Occipital lobe (tissue), 1 donor: ENCODE measurements at regions not wholly inside any gene's neighbourhood (a gene's known extent, or its start where the extent isn't known, plus 50 kb on each side); places are given as distances from the start of the nearest gene placed in this dataset.

Source experiments
- DNase-seq: peaks from one replicate; lab custom pipeline; 2025; lab: John Stamatoyannopoulos, UW

DNA sequence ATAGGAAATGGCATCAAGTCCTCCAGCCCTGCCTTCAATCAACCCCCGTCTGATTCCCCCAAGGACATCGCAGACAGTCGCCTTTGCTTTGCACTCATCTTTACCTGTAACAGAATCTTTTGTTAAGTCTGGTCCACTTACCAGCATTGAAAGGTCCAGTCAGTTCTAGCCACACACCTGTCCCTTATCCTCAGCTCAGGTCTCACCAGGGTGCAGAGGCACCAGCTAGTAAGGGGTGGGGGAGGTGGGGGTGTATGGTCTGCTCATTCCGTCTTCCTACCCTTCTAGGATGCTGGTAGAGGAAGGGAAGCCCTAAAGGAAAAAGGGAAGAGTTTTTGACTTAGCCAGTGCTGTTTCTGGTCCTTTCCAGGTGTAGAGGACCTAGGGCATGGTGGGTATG lies 427.7 kb downstream of the MATN1 start:
- DNase-seq = no peak

DNA sequence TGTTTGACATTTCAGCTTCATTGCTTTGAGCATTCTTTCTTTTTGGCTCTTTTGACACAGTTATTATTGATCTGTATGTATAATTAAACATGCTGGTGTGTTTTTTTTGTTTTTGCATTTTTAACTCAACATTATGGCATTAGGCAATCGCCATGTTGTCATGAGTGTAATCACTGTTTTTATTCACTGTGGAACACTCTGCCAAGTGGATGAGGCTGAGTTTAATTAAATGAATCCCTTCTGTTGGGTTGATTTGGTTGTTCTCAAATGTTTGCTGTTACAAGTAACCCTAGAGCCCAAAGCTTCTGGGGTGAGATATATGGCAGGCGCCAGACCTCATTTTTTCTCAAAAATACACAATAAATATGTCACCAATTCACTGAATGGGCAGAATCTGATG lies 428.1 kb downstream of the MATN1 start:
- no peak for DNase-seq

DNA sequence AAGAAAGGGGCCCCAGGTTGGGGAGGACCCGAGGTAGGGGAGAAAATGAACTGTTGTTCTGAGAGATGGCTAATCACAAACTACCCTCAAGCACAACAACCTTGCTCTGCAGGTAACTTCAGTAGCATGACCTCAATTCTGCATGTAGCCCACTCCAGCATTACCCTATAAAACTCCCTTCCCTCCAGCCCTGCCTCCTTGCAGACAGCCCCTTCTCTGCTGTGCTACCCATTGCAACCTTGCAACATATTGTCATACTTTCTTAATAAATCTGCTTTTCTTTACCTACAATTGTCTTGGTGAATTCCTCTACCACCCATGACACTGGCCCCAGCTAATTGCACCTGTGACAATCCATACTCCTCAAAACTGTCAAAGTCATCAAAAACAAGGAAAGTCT lies 428.9 kb downstream of the MATN1 start:
- DNase-seq = no peak

DNA sequence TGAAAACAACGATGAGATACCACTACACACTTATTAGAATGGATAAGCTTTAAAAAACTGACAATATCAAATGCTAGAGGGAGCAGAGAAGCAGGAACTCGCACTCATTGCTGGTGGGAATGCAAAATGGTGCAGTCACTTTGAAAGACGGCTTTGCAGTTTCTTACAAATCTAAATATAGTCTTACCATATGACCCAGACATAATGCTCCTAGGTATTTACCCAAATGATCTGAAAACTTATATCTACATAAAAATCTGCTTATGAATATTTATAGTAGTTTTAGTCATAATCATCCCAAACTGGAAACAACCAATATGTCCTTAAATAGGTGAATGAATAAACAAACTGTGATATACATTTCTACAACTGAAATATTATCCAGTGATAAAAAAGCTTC lies 430.9 kb downstream of the MATN1 start:
- DNase-seq = no peak

DNA sequence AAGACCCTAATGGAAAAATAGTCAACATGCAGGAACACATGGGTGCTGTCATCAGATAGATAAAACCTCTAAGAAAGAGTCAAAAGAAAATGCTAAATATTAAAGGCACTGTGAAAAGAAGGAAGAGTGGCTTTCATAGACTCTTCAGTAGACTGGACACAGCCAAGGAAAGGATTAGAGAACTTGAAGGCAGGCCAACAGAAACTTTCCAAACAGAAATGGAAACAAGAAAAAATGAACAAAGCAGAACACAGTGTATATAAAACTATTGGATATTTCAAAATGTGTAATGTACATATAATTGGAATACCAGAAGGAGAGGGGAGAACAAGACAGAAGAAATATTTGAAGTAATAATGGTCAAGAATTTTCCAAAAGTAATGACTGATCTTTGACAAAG lies 431.9 kb downstream of the MATN1 start:
- DNase-seq = no peak

DNA sequence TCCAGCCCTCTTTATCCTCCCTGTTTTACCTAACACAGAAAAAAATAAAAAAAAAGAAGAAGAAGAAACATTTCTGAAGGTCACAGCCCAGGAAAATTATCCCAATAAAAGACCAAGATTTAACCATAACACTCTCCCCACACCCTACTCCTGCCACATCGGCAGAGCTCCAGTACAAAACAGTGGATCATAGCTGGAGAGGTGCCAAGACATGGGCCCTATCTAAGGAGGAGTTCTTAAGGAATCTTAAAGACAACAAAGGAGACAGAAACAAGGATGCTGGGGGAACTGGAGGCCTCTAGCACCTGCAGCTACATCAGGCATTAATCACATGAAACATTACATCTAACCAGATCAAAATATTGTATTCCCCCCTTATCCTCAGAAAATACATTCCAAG lies 432.8 kb downstream of the MATN1 start:
- DNase-seq = no peak

DNA sequence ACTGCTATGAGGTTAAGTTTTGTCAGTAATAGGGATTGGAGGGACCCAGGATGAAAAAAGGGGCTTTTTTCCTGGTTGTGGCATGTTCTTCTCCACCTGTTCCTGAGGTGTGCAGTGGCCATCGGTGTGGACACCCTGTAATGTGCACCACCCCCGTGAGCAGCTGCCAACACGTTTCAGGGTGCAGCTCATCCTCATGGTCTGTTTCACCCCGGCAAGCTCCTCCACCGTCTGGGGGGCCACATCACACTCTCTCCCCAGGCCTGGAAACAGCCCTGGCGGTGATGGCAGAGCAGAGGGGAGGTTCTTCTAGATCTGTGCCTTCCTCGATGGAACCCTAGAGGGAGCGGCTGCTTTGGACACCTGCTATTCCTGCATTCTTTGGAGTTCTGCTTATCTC lies 435.4 kb downstream of the MATN1 start:
- DNase-seq = no peak

DNA sequence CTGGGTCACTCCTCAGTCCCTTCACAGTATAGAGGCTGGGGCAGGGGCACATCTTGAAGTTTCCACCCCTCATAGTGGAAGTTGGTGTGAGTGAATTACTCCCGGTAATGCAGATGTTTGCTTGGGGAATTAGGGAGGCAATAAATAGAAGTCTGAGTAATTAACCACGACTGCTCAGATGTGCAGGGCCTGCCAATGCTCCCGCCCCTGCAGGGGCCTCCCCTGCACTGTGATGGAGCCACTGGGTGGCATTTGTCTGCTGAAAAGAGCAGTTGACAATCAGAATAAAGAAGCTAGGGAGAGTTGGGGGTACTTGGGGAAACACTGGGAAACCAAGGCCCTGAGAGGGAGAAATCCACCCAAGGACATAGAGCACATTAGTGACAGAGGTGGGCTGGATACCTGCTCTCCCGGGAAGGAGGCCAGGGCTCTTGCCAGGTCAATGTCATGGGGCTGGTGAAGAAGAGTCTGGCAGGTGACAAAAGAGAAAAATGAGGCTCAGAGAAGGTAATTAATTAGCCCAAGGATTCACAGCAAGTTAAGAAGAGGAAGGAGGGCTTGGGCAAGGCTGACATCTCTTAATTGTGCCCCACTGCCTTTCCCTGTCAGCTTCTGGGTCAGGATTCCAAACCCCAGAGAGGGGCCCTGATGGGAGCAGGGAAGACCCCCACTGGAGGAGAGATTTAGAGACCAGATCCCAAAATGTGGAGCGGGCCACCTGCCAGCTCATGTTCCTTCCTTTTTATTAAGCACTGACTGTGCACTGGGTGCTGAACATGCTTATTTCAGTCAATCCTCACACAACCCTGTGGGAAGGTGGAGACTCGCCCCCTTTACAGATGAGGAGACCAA lies 436.2 kb downstream of the MATN1 start:
- DNase-seq = no peak

DNA sequence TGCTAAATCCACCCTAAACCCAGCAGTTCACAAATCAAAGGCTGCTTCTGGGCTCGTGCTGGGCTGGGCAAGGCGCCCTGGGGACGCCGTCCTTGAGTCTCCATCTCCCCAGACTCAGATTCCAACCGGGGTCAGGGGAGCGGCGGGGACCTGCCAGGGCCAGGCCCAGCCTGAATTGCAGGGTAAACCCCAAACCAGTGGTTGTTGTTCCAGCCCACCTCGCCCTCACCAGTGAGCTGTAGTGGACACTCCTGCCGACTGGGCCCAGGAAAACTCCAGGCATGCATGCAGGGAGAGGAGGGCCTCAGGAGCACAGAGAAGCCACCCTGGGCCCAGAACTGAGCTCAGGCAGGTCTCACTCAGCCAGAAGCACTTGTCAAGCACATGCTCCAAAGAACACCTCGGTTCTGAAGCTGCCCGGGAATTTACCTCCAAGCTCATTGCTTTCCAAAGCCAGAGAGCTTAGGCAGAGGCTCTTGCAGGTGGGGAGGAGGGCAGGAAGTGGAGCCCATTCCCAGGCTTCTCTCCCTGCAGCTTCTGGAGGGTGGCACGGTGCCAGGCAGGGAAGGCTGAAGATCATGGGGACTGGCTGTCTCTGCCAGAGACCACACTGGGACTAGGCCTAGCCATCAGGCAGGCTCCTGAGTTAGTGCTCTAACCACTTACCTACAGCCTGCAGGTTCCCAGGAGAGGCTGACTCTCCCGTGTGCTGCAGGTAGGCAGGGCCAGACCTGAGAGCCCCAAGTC lies 437.0 kb downstream of the MATN1 start:
- DNase-seq = no peak

DNA sequence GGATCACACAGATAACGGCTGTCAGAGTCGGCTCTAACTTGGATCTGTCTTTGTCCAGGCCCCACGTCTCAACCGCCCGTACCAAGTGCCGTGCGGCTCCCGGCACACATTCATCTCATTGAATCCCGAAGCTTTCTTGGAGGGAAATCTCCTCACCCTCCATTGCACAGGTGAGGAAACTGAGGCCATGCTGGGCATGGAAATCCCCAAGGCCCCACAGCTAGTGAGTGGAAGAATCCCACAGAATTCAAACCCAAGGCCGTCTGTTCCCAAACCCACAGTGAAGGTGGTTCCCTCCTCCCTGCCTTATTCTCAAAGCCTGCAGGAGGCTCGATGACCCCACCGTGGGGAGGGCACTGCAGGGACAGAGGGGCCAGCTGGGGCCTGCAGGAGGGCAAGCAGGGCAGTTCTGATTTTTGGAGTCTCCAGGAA lies 437.9 kb downstream of the MATN1 start:
- no peak for DNase-seq

DNA sequence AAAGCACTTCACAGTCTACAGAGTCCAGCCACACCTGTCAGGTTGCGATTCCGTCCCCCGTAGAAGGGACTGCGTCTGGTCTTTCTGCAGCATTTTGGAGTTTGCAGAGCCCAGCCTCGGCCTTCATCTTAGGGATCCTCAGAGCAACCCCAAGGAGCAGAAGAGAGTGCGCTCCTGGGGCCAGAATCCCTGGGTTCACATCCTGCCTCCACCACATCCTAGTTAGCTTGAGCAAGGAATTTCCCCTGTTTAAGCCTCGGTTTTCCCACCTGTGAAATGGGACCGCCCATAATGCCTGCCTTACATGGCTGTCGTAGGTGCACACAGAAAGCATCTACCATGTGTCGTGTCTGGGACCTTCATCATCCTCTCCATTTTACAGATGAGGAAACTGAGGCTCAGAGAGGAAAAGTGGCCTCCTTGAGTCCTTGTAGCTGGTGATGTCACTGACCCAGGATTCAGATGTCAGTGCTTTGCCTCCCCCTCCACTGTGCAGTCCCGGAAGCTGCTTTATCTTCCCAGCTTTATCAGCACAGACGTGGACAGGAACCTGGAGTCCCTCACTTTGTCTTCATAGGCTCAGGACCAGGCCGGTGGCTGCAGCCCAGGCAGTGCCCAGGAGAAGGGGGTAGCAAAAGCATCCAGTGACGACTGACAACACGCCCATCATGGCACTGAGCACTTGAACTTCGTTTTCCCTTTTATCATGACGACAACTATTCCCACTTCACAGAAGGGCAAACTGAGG lies 438.5 kb downstream of the MATN1 start:
- no peak for DNase-seq

DNA sequence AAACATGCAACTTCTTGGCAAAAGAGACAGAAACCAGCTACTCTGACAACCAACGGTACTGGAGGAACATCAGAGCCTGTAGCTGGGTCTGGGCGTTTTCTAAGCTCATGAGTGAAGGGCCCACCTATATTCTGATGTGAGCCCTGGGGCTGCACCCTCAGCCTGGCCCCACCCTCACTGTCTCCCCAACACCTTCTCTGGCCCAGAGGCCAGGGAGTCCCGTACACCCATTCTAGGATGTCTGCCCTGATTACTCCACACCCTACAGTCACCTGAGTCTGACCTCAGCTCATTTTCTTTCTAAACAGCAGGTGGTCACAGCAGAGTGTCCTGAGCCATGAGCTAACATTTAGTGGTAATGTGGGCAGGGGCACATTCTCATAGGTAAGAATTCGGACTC lies 439.2 kb downstream of the MATN1 start:
- no peak for DNase-seq

DNA sequence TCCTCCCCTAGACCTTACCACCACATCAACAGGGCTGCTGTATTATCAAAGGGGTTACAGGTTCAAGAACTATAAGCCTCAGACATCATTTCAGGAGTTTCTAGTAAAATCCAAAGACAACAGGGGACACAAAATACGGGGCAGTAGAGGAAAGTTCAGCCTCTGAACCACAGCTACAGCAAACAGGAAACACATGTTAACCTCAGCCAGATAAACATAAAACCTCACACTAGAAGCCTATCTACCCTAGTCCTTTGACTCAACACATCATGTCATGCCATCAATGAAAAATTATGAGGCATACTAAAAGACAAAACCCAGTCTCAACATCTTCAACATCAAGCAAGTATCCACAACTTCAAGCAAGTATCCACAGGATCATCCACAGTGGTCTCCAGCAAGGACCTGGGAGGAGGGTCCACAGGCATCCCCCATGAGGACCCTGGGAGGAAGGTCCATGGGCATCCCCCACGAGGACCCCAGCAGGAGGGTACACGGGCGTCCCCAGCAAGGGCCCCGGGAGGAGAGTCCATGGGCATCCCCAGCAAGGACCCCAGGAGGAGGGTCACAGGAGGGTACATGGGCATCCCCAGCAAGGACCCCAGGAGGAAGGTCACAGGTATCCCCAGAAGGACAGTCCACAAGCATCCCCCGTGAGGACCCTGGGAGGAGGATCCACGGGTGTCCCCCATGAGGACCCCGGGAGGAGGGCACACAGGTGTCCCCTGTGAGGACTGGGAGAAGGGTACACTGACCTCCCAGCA lies 440.0 kb downstream of the MATN1 start:
- DNase-seq = no peak

DNA sequence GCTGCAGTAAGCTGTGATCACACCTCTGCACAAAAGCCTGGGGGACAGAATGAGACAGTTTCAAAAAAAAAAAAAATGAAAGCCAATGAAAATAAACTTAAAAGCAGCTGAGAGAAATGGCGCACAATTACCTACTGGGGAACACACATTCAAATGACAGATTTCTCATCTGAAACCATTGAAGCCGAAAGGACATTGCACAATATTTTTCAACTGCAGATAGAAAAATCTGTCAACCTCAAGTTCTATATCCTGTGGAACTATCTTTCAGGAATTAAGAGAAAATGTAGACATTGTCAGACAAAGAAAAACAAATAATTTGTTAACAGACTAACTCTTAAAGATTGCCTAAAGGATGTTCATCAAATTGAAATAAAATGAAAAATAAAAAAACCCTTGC lies 442.8 kb downstream of the MATN1 start:
- no peak for DNase-seq

DNA sequence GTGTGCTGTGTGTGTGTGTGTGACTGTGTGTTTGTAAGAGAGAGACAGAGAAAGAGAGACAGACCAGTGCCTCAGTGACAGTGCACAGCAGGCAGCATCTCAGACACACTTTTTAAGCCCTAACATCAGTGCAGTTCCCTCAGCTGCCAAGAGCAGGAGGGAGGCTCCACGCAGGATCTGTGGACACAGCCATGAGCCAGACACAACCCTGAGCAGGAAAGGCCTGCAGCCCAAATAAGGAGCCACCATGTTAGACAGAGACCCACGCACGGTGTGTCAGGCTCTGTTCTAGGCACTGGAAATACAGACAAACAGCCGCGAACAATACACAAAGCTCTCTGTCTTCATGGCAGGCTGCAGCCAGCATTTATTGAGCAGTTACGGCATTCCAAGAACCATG lies 445.5 kb downstream of the MATN1 start:
- no peak for DNase-seq

DNA sequence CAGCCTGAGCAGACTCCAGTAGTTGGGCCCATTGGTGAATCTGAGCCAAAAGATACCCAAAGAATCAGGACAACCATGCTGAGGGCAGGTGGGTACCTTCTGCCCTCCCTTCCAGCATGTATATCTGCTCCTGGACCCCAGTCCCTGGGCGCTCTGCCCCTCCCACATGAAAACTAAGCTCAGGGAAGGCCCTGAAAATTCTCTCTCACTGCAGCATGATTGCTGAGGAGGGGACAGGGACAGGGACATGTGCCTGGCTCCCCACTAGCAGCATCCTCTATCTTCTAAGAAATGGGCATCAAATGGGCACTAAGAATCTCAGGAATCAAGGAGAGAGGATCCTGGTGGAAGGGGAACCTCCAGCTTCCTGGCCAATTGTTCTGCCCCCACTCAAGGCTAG lies 446.0 kb downstream of the MATN1 start:
- no peak for DNase-seq

DNA sequence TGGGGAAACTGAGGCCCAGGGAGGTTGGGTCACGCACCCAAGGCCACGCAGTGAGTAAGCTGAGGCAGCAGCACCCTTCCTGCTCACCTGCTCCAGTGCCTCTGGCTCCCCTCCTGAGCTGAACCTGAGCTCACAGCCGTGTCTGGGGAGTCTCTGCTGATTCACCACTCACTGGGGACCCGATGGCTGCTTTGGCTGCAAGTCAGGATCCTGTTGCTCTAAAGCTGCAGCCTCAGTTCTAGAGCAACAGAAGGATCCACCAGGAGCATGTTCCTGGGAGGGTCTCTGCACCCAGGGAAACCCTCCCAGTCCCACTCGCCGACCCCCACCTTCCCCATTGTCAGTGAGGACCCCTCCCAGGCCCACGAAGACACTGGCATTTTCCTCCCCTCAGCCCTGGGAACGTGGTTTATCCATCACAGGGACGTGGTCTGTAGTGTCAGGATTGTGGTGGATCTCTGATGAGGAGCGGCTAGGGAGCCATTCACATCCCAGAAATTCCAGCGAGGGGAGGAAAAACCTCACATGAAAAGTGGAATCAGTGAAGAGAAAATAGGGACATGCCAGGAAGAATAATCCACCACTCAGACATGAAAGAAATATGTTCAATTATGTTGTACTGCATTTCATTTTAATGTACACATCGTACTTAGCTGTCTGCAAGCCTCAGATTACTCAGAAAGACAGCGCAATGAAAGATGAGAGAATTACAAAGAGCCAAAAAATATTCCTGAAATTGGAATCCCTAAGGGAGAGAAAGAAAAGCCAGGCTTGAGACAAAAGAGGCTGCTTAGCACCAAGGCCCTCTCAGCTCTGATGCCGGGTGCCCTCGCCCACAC lies 447.2 kb downstream of the MATN1 start:
- no peak for DNase-seq

DNA sequence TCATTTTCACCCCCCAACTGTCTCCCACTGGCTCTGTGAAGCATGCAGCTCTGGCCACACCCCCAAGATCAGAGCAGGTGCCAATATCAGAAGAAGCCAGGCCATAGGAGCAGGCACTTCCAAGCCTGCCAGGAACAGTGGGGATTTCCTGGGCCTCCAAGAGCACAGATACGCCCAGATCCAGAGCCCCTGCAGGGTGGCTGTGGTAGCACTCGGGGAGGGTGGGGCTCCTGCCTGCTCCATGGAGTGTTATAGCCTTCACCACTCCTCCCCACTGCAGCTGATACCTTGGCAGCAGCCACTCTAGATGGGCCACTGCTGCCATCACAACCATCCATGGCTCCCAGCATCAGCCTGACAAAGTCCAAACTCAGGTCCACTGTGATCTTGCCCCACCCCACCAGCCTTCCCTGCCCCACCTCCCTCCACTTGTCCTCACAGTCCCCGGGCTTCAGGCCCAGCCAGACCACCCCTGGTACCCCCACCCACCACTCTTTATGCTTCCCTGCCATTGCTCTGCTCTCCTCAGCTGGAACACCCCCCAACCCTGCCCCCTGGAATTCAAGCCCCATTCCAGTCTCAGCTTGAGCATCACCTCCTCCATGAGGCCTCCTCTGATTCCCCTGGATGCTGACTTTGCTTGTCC lies 448.3 kb downstream of the MATN1 start:
- no peak for DNase-seq

DNA sequence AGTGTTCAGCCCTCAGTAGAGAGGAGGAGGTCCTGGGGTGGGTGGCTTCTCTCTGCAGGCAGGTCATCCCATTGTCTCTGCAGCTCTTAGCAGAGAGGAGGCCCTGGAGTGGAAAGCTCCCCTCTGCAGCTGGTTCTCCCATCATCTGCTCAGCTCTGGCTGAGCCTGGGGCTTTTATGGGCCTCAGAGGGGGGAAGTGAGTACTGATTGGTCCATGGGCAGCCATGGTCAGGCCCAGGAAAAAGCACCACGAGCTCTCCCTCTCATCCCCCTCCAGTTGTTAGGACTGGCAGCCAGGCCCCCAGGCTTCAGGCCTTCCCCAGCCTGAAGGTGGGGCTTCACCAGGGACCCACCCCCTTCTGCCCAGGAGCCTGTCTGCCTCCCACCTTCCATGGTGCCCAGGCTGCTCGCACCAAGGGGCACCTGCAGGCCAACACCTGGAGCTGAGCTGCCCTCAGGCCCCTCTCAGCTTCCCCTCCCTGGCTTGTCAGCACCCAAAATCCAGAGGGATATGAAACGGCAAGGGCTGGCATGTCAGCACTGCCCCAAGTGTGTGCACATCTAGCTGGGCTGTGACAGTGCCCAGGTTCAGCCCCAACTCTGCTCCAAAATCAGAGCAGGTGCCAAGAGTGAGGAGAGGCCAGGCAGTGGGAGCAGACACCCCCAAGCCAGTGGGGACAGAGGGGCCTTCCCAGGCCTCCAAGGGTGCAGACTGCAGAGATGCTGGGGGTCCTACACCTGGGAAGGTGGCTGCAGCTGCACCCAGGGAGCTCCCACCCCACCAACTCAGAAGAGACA lies 449.0 kb downstream of the MATN1 start:
- DNase-seq = no peak
